KG1 (cell line): ENCODE measurements at regions not wholly inside any gene's neighbourhood (a gene's known extent, or its start where the extent isn't known, plus 50 kb on each side); places are given as distances from the start of the nearest gene placed in this dataset.

ENCODE experiments used
- DNase-seq: peaks from one replicate; lab custom pipeline; 2025; lab: John Stamatoyannopoulos, UW

- DNase-seq: no peak
Observed at GRCh38 chr13:72534951-72535640, 192.3 kb downstream of the MZT1 start.

- DNase-seq: no peak
Observed at GRCh38 chr13:72530471-72530870, 197.0 kb downstream of the MZT1 start.

- no peak for DNase-seq
Observed at GRCh38 chr13:72527333-72527732, 200.1 kb downstream of the MZT1 start.

GRCh38 chr13:72523593-72523992 is 203.8 kb downstream of the MZT1 start:
- no peak for DNase-seq

- DNase-seq: no peak
Observed at GRCh38 chr13:72523049-72523448, 204.4 kb downstream of the MZT1 start.

- no peak for DNase-seq
Observed at GRCh38 chr13:72521940-72522661, 205.3 kb downstream of the MZT1 start.

GRCh38 chr13:72514146-72514545 is 213.3 kb downstream of the MZT1 start:
- DNase-seq: no peak

GRCh38 chr13:72508392-72508791 is 219.0 kb downstream of the MZT1 start:
- no peak for DNase-seq

GRCh38 chr13:72507416-72508199 is 219.8 kb downstream of the MZT1 start:
- no peak for DNase-seq

GRCh38 chr13:72506706-72507105 is 220.7 kb downstream of the MZT1 start:
- no peak for DNase-seq

GRCh38 chr13:72505376-72505775 is 222.1 kb downstream of the MZT1 start:
- DNase-seq: no peak

GRCh38 chr13:72504131-72504841 is 223.1 kb downstream of the MZT1 start:
- no peak for DNase-seq

- no peak for DNase-seq
Observed at GRCh38 chr13:72500851-72501250, 226.6 kb downstream of the MZT1 start.

GRCh38 chr13:72495681-72496080 is 231.7 kb downstream of the MZT1 start:
- DNase-seq: no peak

GRCh38 chr13:72489751-72490150 is 237.7 kb downstream of the MZT1 start:
- DNase-seq: no peak

GRCh38 chr13:72473321-72473720 is 254.1 kb downstream of the MZT1 start:
- DNase-seq: no peak

- DNase-seq: no peak
Observed at GRCh38 chr13:72469906-72470305, 257.5 kb downstream of the MZT1 start.

- no peak for DNase-seq
Observed at GRCh38 chr13:72463561-72463960, 263.9 kb downstream of the MZT1 start.

GRCh38 chr13:72462726-72463125 is 264.7 kb downstream of the MZT1 start:
- DNase-seq: no peak

GRCh38 chr13:72462166-72462565 is 265.3 kb downstream of the MZT1 start:
- DNase-seq: no peak

GRCh38 chr13:72458701-72459100 is 268.7 kb downstream of the MZT1 start:
- no peak for DNase-seq

GRCh38 chr13:72457151-72457550 is 270.3 kb downstream of the MZT1 start:
- DNase-seq: no peak
